GM18868 (cell line): ENCODE measurements at regions not wholly inside any gene's neighbourhood (a gene's known extent, or its start where the extent isn't known, plus 50 kb on each side); places are given as distances from the start of the nearest gene placed in this dataset.
A peak's percentile ranks its signal among the peaks of the same experiment; 100 is the strongest.
"Not testable (repeated sequence)": the region's sequence is repeated elsewhere in the genome, so short reads cannot be mapped to it uniquely, and the experiment has no call there.

Experiments used
- ATAC-seq: cut with Tn5 transposase; IDR thresholded peaks from one replicate; pipeline ENCODE4 v1.9.1; 2021; ENCODE audit warnings: mild to moderate bottlenecking, moderate library complexity; ENCODE audit not compliant: unreplicated experiment

- no peak for ATAC-seq
Measured at GRCh38 chr3:153539263-153539662, 377.2 kb downstream of the RAP2B start.

GRCh38 chr3:153545471-153545870, 383.4 kb downstream of the RAP2B start:
- ATAC-seq: no peak

GRCh38 chr3:153547970-153548369, 385.9 kb downstream of the RAP2B start:
- ATAC-seq: no peak

GRCh38 chr3:153549686-153550085, 387.7 kb downstream of the RAP2B start:
- not testable (repeated sequence) for ATAC-seq

- ATAC-seq: no peak
Measured at GRCh38 chr3:153551536-153552285, 389.7 kb downstream of the RAP2B start.

- ATAC-seq: no peak
Measured at GRCh38 chr3:153552887-153553604, 391.0 kb downstream of the RAP2B start.

- no peak for ATAC-seq
Measured at GRCh38 chr3:153553605-153553945, 391.5 kb downstream of the RAP2B start.

- no peak for ATAC-seq
Measured at GRCh38 chr3:153555919-153556318, 393.9 kb downstream of the RAP2B start.

GRCh38 chr3:153559366-153559765, 397.3 kb downstream of the RAP2B start:
- ATAC-seq: not testable (repeated sequence)

GRCh38 chr3:153567011-153567410, 405.0 kb downstream of the RAP2B start:
- ATAC-seq: no peak

GRCh38 chr3:153567556-153567955, 405.5 kb downstream of the RAP2B start:
- ATAC-seq: no peak

- not testable (repeated sequence) for ATAC-seq
Measured at GRCh38 chr3:153570481-153570880, 408.5 kb downstream of the RAP2B start.

GRCh38 chr3:153572165-153572564, 410.1 kb downstream of the RAP2B start:
- ATAC-seq: no peak

- no peak for ATAC-seq
Measured at GRCh38 chr3:153572654-153573053, 410.6 kb downstream of the RAP2B start.

GRCh38 chr3:153573481-153573880, 411.5 kb downstream of the RAP2B start:
- ATAC-seq: no peak

- no peak for ATAC-seq
Measured at GRCh38 chr3:153574445-153574844, 412.4 kb downstream of the RAP2B start.

GRCh38 chr3:153577059-153577736, 415.2 kb downstream of the RAP2B start:
- ATAC-seq: no peak

GRCh38 chr3:153578046-153578445, 416.0 kb downstream of the RAP2B start:
- ATAC-seq: no peak

GRCh38 chr3:153590051-153590450, 428.0 kb downstream of the RAP2B start:
- ATAC-seq: no peak

GRCh38 chr3:153591561-153592245, 429.7 kb downstream of the RAP2B start:
- ATAC-seq: no peak

- peak; percentile 76 for ATAC-seq
Measured at GRCh38 chr3:153595186-153595815, 433.3 kb downstream of the RAP2B start.
